GM23338 (cell line): ENCODE measurements at regions not wholly inside any gene's neighbourhood (a gene's known extent, or its start where the extent isn't known, plus 50 kb on each side); places are given as distances from the start of the nearest gene placed in this dataset.

ENCODE experiments used
- ATAC-seq: fragments of 200-7000 bp; cut with Tn5 transposase; 3 replicates; pipeline ENCODE4 v1.9.1; 2020
- DNase-seq: peaks from one replicate; pipeline ENCODE4 v3.0.0-alpha.2; 2015; ENCODE audit warnings: low spot score
- H2AFZ ChIP-seq: fragments of 200-600 bp; sonication (generic); 2 replicates; pipeline ENCODE4 v1.8.0; 2016; ENCODE audit warnings: antibody characterized with exemption, mild to moderate bottlenecking, moderate library complexity
- H3F3A ChIP-seq: fragments of 200-600 bp; sonication (generic); replicated peaks from 2 replicates; pipeline ENCODE4 v1.8.0; 2017; ENCODE audit warnings: antibody characterized with exemption, mixed run types, low read depth
- H3K27ac ChIP-seq: fragments of 200-600 bp; sonication (generic); 2 replicates; pipeline ENCODE4 v1.6.1; 2016; ENCODE audit warnings: low read depth
- H3K27me3 ChIP-seq: fragments of 200-600 bp; sonication (generic); 2 replicates; pipeline ENCODE4 v1.8.0; 2016; ENCODE audit warnings: mild to moderate bottlenecking, mixed run types, moderate library complexity; ENCODE audit not compliant: insufficient read depth
- H3K36me3 ChIP-seq: fragments of 200-600 bp; sonication (generic); 2 replicates; pipeline ENCODE4 v1.8.0; 2016; ENCODE audit warnings: mild to moderate bottlenecking; ENCODE audit not compliant: insufficient read depth
- H3K4me1 ChIP-seq: fragments of 200-600 bp; sonication (generic); 2 replicates; pipeline ENCODE4 v1.8.0; 2016; ENCODE audit warnings: mild to moderate bottlenecking, moderate library complexity; ENCODE audit not compliant: insufficient read depth
- H3K4me2 ChIP-seq: fragments of 200-600 bp; sonication (generic); 2 replicates; pipeline ENCODE4 v1.7.1; 2017; ENCODE audit warnings: mixed run types
- H3K4me3 ChIP-seq: fragments of 200-600 bp; sonication (generic); 2 replicates; pipeline ENCODE4 v1.6.1; 2016; ENCODE audit warnings: mixed run types
- H3K79me2 ChIP-seq: fragments of 200-600 bp; sonication (generic); replicated peaks from 2 replicates; pipeline ENCODE4 v1.8.0; 2017; ENCODE audit warnings: mild to moderate bottlenecking; ENCODE audit not compliant: insufficient read depth
- H3K9me2 ChIP-seq: fragments of 200-600 bp; sonication (generic); 2 replicates; pipeline ENCODE4 v1.8.0; 2017; ENCODE audit not compliant: insufficient read depth
- H4K20me1 ChIP-seq: fragments of 200-600 bp; sonication (generic); replicated peaks from 2 replicates; pipeline ENCODE4 v1.8.0; 2017; ENCODE audit warnings: mild to moderate bottlenecking; ENCODE audit not compliant: insufficient read depth
- H3K27ac Mint-ChIP-seq: 2 replicates; pipeline ENCODE4 v1.8.0; 2020; ENCODE audit warnings: inconsistent platforms, mild to moderate bottlenecking, moderate library complexity, mixed read lengths
- H3K27me3 Mint-ChIP-seq: 3 replicates; pipeline ENCODE4 v1.8.0; 2022; ENCODE audit warnings: low read depth, mild to moderate bottlenecking, moderate library complexity, mixed read lengths, inconsistent platforms; ENCODE audit not compliant: insufficient read depth, poor library complexity
- H3K36me3 Mint-ChIP-seq: 3 replicates; pipeline ENCODE4 v1.8.0; 2021; ENCODE audit warnings: low read depth, mild to moderate bottlenecking, inconsistent platforms, moderate library complexity, mixed read lengths
- H3K4me1 Mint-ChIP-seq: 3 replicates; pipeline ENCODE4 v1.8.0; 2020; ENCODE audit warnings: mild to moderate bottlenecking, inconsistent platforms, mixed read lengths
- H3K4me3 Mint-ChIP-seq: 3 replicates; pipeline ENCODE4 v1.8.0; 2021; ENCODE audit warnings: moderate library complexity, mild to moderate bottlenecking, inconsistent platforms, mixed read lengths
- H3K9me3 Mint-ChIP-seq: 3 replicates; pipeline ENCODE4 v1.8.0; 2020; ENCODE audit warnings: moderate library complexity, mild to moderate bottlenecking, inconsistent platforms, mixed read lengths
- CTCF ChIP-seq, 2 experiments: fragments of 200-600 bp in 1 of 2; sonication (generic) in 1 of 2; conservative IDR thresholded peaks; 2 replicates each; pipeline versions ENCODE4 v1.5.1 to v1.6.1; 2016 to 2017; ENCODE audit warnings: antibody characterized with exemption in 2 of 2, low read depth in 2 of 2, mild to moderate bottlenecking in 2 of 2, moderate library complexity in 1 of 2
- ETS1 ChIP-seq: IDR thresholded peaks from 2 replicates; pipeline ENCODE4 v1.6.1; 2016; ENCODE audit warnings: antibody characterized with exemption
- EZH2 ChIP-seq: fragments of 200-600 bp; sonication (generic); IDR thresholded peaks from one replicate; pipeline ENCODE4 v1.8.0; 2017; ENCODE audit warnings: antibody characterized with exemption, mild to moderate bottlenecking, low read depth; ENCODE audit not compliant: unreplicated experiment
- NANOG ChIP-seq: IDR thresholded peaks from 2 replicates; pipeline ENCODE4 v1.6.1; 2016; ENCODE audit warnings: antibody characterized with exemption, borderline replicate concordance
- POLR2AphosphoS5 ChIP-seq: IDR thresholded peaks from 2 replicates; pipeline ENCODE4 v1.6.1; 2016; ENCODE audit warnings: antibody characterized with exemption, low read depth
- STAT1 ChIP-seq: IDR thresholded peaks from one replicate; pipeline ENCODE4 v1.6.1; 2016; ENCODE audit warnings: antibody characterized with exemption; ENCODE audit not compliant: unreplicated experiment
- ZNF331 ChIP-seq: fragments of 250-450 bp; sonication (Bioruptor Pico); IDR thresholded peaks from 2 replicates; pipeline ENCODE4 v1.5.0; 2020; ENCODE audit warnings: low read depth, mild to moderate bottlenecking, moderate library complexity
- ZNF462 ChIP-seq: fragments of 250-450 bp; sonication (Bioruptor Pico); IDR thresholded peaks from 2 replicates; pipeline ENCODE4 v1.5.0; 2020; ENCODE audit warnings: mild to moderate bottlenecking, moderate library complexity

GRCh38 chr1:67988066-67988465, 62.4 kb downstream of the DIRAS3 start:
- no peaks in the 10 kb centered on the region for H3K27me3 ChIP-seq
- no peaks in the 10 kb centered on the region for H3K79me2 ChIP-seq
- H3K36me3 Mint-ChIP-seq = no peaks in the 10 kb centered on the region
- H3F3A ChIP-seq = no peaks in the 10 kb centered on the region
- TF ChIP-seq POLR2AphosphoS5 (no peak), EZH2 (no peak), ZNF331 (CRISPR knock-in tag) (no peak), STAT1 (no peak), ZNF462 (CRISPR knock-in tag) (no peak), CTCF (conservative IDR thresholded peaks at IDR 0.05; ENCODE audit: low read depth in 2 of 2) (no peak), ETS1 (no peak), NANOG (no peak)
- H2AFZ ChIP-seq = no peak overlapping the region
- no peaks in the 10 kb centered on the region for H3K9me3 Mint-ChIP-seq
- no peaks in the 10 kb centered on the region for H3K36me3 ChIP-seq
- DNase-seq (no peak), ATAC-seq (no peak)
- no peak overlapping the region for H3K4me3 Mint-ChIP-seq
- H3K4me1 Mint-ChIP-seq = no peaks in the 10 kb centered on the region
- no peaks in the 10 kb centered on the region for H3K27me3 Mint-ChIP-seq
- H3K4me3 ChIP-seq = no peak overlapping the region
- no peaks in the 10 kb centered on the region for H3K4me1 ChIP-seq
- H3K9me2 ChIP-seq = peaks cover 5% of the 10 kb centered on the region; the same call in 1 of the 2 replicates
- no peak overlapping the region for H3K27ac ChIP-seq
- no peak overlapping the region for H3K4me2 ChIP-seq
- H4K20me1 ChIP-seq = no peaks in the 10 kb centered on the region
- H3K27ac Mint-ChIP-seq = no peak overlapping the region
